KMS-11 (cell line): ENCODE measurements at regions not wholly inside any gene's neighbourhood (a gene's known extent, or its start where the extent isn't known, plus 50 kb on each side); places are given as distances from the start of the nearest gene placed in this dataset.
"Not testable (repeated sequence)": the region's sequence is repeated elsewhere in the genome, so short reads cannot be mapped to it uniquely, and the experiment has no call there.

ENCODE experiments used
- H2AFZ ChIP-seq: fragments of 200-600 bp; sonication (generic); 2 replicates; pipeline ENCODE4 v1.6.1; 2016; ENCODE audit warnings: antibody characterized with exemption, mixed run types, low read depth
- H3K27ac ChIP-seq: fragments of 200-600 bp; sonication (generic); 2 replicates; pipeline ENCODE4 v1.6.1; 2016; ENCODE audit warnings: mild to moderate bottlenecking, mixed run types
- H3K27me3 ChIP-seq: fragments of 200-600 bp; sonication (generic); 2 replicates; pipeline ENCODE4 v1.6.1; 2017; ENCODE audit warnings: mild to moderate bottlenecking, low read depth, mixed run types, moderate library complexity; ENCODE audit not compliant: insufficient read depth
- H3K36me3 ChIP-seq: fragments of 200-600 bp; sonication (generic); 2 replicates; pipeline ENCODE4 v1.6.1; 2017; ENCODE audit warnings: mild to moderate bottlenecking, mixed run types; ENCODE audit not compliant: insufficient read depth
- H3K4me1 ChIP-seq: fragments of 200-600 bp; sonication (generic); 2 replicates; pipeline ENCODE4 v1.6.1; 2016; ENCODE audit warnings: mild to moderate bottlenecking, low read depth, mixed run types; ENCODE audit not compliant: poor library complexity, severe bottlenecking
- H3K4me2 ChIP-seq: fragments of 200-600 bp; sonication (generic); 2 replicates; pipeline ENCODE4 v1.7.0; 2016; ENCODE audit warnings: mild to moderate bottlenecking, mixed run types
- H3K4me3 ChIP-seq: fragments of 200-600 bp; sonication (generic); IDR thresholded peaks from 2 replicates; pipeline ENCODE4 v1.6.1; 2017; ENCODE audit warnings: low read depth, low read length, mixed read lengths; ENCODE audit not compliant: insufficient read depth
- H3K79me2 ChIP-seq: fragments of 200-600 bp; sonication (generic); 2 replicates; pipeline ENCODE4 v1.6.1; 2016; ENCODE audit warnings: low read depth, mixed run types; ENCODE audit not compliant: insufficient read depth
- H3K9ac ChIP-seq: fragments of 200-600 bp; sonication (generic); 2 replicates; pipeline ENCODE4 v1.6.1; 2016; ENCODE audit warnings: mild to moderate bottlenecking, mixed run types
- H4K20me1 ChIP-seq: fragments of 200-600 bp; sonication (generic); 2 replicates; pipeline ENCODE4 v1.6.1; 2016; ENCODE audit warnings: mild to moderate bottlenecking, mixed run types; ENCODE audit not compliant: insufficient read depth
- CTCF ChIP-seq: fragments of 200-600 bp; sonication (generic); conservative IDR thresholded peaks from 2 replicates; pipeline ENCODE4 v1.6.1; 2017; ENCODE audit warnings: low read depth, mild to moderate bottlenecking, antibody characterized with exemption, low read length, moderate library complexity, mixed read lengths

- H3K4me2 ChIP-seq: no peak overlapping the region
- no peak overlapping the region for H3K27ac ChIP-seq
- H4K20me1 ChIP-seq: no peaks in the 10 kb centered on the region
- H3K9ac ChIP-seq: no peak overlapping the region
- no peaks in the 10 kb centered on the region for H3K27me3 ChIP-seq
- no peaks in the 10 kb centered on the region for H3K79me2 ChIP-seq
- H3K36me3 ChIP-seq: no peaks in the 10 kb centered on the region
- no peak for TF ChIP-seq CTCF
- no peak overlapping the region for H2AFZ ChIP-seq
- H3K4me3 ChIP-seq: no peak overlapping the region
- H3K4me1 ChIP-seq: no peaks in the 10 kb centered on the region
These were observed 621.1 kb upstream of the MIR17HG start for GRCh38 chr13:90726375-90726774.

- Histone ChIP-seq H3K79me2 (no peaks in the 10 kb centered on the region), H3K4me3 (no peak overlapping the region), H2AFZ (no peak overlapping the region), H3K4me2 (no peak overlapping the region), H3K9ac (no peak overlapping the region), H3K36me3 (no peaks in the 10 kb centered on the region), H3K27me3 (no peaks in the 10 kb centered on the region), H3K4me1 (no peaks in the 10 kb centered on the region), H3K27ac (no peak overlapping the region), H4K20me1 (no peaks in the 10 kb centered on the region)
- no peak for TF ChIP-seq CTCF
These were observed 615.4 kb upstream of the MIR17HG start for GRCh38 chr13:90732049-90732448.

GRCh38 chr13:90734497-90734896 lies 613.0 kb upstream of the MIR17HG start:
- not testable (repeated sequence) for H4K20me1 ChIP-seq, H3K36me3 ChIP-seq, H3K4me3 ChIP-seq, H3K9ac ChIP-seq, H3K27ac ChIP-seq, H3K79me2 ChIP-seq, H3K4me1 ChIP-seq, H3K27me3 ChIP-seq, H2AFZ ChIP-seq, H3K4me2 ChIP-seq

- no peak overlapping the region for H3K4me2 ChIP-seq
These were observed 608.6 kb upstream of the MIR17HG start for GRCh38 chr13:90738881-90739280.

GRCh38 chr13:90740099-90740498 lies 607.4 kb upstream of the MIR17HG start:
- Histone ChIP-seq H3K36me3 (no peaks in the 10 kb centered on the region), H2AFZ (no peak overlapping the region), H3K9ac (no peak overlapping the region), H3K4me2 (no peak overlapping the region), H3K4me1 (no peaks in the 10 kb centered on the region), H3K4me3 (no peak overlapping the region), H3K27ac (no peak overlapping the region), H4K20me1 (no peaks in the 10 kb centered on the region), H3K27me3 (no peaks in the 10 kb centered on the region), H3K79me2 (no peaks in the 10 kb centered on the region)
- TF ChIP-seq CTCF: no peak

More at GRCh38 chr13:90738881-90739280, 608.6 kb upstream of the MIR17HG start:
- no peaks in the 10 kb centered on the region for H3K36me3 ChIP-seq
- H3K4me1 ChIP-seq: no peaks in the 10 kb centered on the region
- H3K27ac ChIP-seq: no peak overlapping the region
- no peaks in the 10 kb centered on the region for H3K79me2 ChIP-seq
- no peak for TF ChIP-seq CTCF
- H3K27me3 ChIP-seq: no peaks in the 10 kb centered on the region
- H3K9ac ChIP-seq: no peak overlapping the region
- H2AFZ ChIP-seq: no peak overlapping the region
- no peak overlapping the region for H3K4me3 ChIP-seq
- H4K20me1 ChIP-seq: no peaks in the 10 kb centered on the region
